ENCODE measurements at regions not wholly inside any gene's neighbourhood (a gene's known extent, or its start where the extent isn't known, plus 50 kb on each side); places are given as distances from the start of the nearest gene placed in this dataset.

DNA sequence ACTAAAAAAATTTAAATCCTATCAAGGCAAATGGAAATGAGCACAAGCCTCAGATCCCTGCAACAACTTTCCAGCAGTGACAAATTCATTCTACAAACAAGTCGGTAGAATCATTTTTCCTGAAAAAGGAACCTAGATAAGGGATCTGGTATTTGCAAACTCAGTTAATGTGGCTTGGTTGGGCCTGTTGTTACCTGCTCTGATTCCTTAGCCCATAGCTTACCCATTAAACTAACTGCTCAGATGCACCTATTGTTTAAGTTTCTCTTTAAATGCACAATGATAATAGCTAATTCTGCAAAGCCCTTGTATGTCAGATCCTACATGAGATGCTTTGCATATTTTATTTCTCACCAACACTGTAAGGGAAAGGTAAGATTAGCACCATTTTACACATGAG, 377.4 kb upstream of the RGMA start:
- Histone ChIP-seq H3K9me3 (ENCODE audit: low read length) (no peaks in the 10 kb centered on the region), H3K4me1 (ENCODE audit: insufficient read depth, low read length) (no peaks in the 10 kb centered on the region), H3K9ac (ENCODE audit: low read length) (no peak overlapping the region), H3K27ac (ENCODE audit: low read depth, low read length) (no peak overlapping the region), H3K36me3 (ENCODE audit: insufficient read depth, low read length) (no peaks in the 10 kb centered on the region), H3K4me3 (ENCODE audit: low read depth in 1 of 2, low read length in 2 of 2) (no peak overlapping the region), H3K27me3 (ENCODE audit: control insufficient read depth in 1 of 2, insufficient read depth in 2 of 2, low read length in 2 of 2) (no peaks in the 10 kb centered on the region)

DNA sequence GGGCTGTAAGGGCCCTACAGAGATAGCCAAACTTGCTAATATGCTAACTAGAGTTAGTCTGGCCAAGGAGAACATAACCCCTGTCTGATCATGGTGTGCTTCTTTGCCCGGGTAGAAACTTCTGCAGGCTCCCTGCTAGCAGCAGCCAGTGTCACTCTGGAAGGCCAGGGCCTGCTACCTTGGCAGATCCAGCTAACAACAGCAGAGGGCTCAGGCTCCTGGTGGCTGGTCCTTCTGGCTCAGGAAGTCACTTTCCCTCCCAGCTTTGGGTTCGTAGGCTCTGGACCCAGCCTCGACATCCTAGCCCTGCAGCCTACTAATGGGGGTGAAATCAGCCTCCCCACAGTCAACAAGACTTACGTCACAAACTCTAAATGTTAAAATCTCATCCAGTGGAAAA, 373.7 kb upstream of the RGMA start:
- Histone ChIP-seq H3K9ac (ENCODE audit: low read length) (no peak overlapping the region), H3K27me3 (ENCODE audit: control insufficient read depth in 1 of 2, insufficient read depth in 2 of 2, low read length in 2 of 2) (no peaks in the 10 kb centered on the region), H3K4me1 (ENCODE audit: insufficient read depth, low read length) (no peaks in the 10 kb centered on the region), H3K9me3 (ENCODE audit: low read length) (no peaks in the 10 kb centered on the region), H3K27ac (ENCODE audit: low read depth, low read length) (no peak overlapping the region), H3K4me3 (ENCODE audit: low read depth in 1 of 2, low read length in 2 of 2) (no peak overlapping the region), H3K36me3 (ENCODE audit: insufficient read depth, low read length) (no peaks in the 10 kb centered on the region)

DNA sequence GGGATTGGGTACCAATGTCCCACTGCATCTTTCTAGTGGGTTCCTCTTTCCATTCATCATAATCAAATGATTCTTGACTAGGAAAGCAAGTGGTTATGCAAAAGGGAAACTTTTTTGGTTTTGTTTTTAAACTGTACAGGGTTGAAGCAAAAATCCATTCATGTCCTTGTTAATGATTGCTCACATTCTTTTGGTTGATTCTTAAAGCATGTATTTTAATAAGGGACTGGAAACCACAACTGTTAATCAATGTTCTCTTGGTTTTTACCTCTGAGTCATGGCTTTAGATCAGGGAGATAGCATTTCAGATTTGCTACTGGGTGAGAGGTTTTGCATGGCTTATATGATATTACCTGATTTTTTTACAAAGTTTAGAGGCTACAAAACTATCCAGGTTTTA, 371.7 kb upstream of the RGMA start:
- Histone ChIP-seq H3K4me1 (ENCODE audit: insufficient read depth, low read length) (no peaks in the 10 kb centered on the region), H3K36me3 (ENCODE audit: insufficient read depth, low read length) (no peaks in the 10 kb centered on the region), H3K4me3 (ENCODE audit: low read depth in 1 of 2, low read length in 2 of 2) (no peak overlapping the region), H3K9ac (ENCODE audit: low read length) (no peak overlapping the region), H3K27me3 (ENCODE audit: control insufficient read depth in 1 of 2, insufficient read depth in 2 of 2, low read length in 2 of 2) (no peaks in the 10 kb centered on the region), H3K9me3 (ENCODE audit: low read length) (no peaks in the 10 kb centered on the region), H3K27ac (ENCODE audit: low read depth, low read length) (no peak overlapping the region)

DNA sequence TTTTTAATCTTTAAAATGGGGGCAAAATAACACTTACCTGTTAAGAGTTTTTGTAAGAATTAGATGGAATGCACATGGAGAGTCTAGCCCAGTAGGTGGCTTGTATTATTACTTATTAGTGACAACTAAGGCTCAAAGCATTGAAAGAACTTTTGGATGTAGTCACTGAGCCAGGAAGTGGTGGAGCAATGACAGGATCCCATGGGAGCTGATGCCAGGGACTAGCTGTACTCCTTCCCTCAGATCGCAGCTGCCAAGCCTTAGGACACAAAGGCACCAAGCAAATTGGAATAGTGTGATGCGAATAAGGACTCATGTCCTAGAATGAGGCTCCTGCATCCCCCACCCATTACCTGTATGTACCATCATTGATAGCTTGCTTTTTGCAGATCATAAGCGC, 370.4 kb upstream of the RGMA start:
- no peak overlapping the region for H3K9ac ChIP-seq (ENCODE audit: low read length)
- H3K27me3 ChIP-seq (ENCODE audit: control insufficient read depth in 1 of 2, insufficient read depth in 2 of 2, low read length in 2 of 2): no peaks in the 10 kb centered on the region
- H3K9me3 ChIP-seq (ENCODE audit: low read length): no peaks in the 10 kb centered on the region
- no peaks in the 10 kb centered on the region for H3K4me1 ChIP-seq (ENCODE audit: insufficient read depth, low read length)
- H3K27ac ChIP-seq (ENCODE audit: low read depth, low read length): no peak overlapping the region
- H3K36me3 ChIP-seq (ENCODE audit: insufficient read depth, low read length): no peaks in the 10 kb centered on the region
- no peak overlapping the region for H3K4me3 ChIP-seq (ENCODE audit: low read depth in 1 of 2, low read length in 2 of 2)

DNA sequence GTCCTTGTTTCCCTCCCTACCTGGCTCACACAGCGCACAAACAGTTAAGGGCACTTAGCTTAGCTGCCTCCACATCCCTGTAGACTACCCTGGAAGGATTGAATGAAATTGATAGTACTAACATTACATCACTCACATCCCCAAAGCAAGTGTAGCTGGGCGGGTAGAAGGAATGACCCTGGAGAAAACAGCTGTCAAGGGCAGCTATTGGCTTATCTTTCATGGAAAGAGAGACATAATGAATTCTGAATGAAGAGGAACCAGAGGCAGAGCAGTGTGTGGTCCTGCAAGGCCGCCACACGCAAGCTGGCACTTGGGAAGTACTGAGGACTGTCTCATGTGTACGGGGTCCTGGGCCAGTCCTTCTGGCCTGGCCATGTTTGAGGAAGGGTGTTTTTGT, 369.6 kb upstream of the RGMA start:
- Histone ChIP-seq H3K27ac (ENCODE audit: low read depth, low read length) (no peak overlapping the region), H3K9ac (ENCODE audit: low read length) (no peak overlapping the region), H3K4me1 (ENCODE audit: insufficient read depth, low read length) (no peaks in the 10 kb centered on the region), H3K27me3 (ENCODE audit: control insufficient read depth in 1 of 2, insufficient read depth in 2 of 2, low read length in 2 of 2) (no peaks in the 10 kb centered on the region), H3K36me3 (ENCODE audit: insufficient read depth, low read length) (no peaks in the 10 kb centered on the region), H3K4me3 (ENCODE audit: low read depth in 1 of 2, low read length in 2 of 2) (no peak overlapping the region), H3K9me3 (ENCODE audit: low read length) (no peaks in the 10 kb centered on the region)

DNA sequence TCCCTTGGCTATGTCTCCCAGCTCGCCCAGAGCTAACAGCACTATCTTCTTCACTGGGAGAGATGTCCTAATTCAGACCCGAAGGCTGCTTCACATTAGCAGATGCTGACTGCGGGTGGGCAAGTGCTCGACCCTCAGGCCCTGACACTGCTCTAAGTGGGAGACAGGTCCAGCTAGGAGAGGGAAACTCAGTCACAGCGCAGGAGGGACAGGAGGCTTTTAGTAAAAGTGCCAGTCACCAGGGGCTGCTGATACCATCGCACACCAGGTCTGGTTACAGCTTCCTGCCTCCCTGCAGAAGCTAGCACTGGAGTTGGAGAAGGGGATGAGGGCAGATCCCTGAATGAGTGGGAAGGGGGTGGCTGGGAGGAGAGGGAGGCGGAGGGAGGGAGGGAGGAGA, 365.8 kb upstream of the RGMA start:
- H3K4me3 ChIP-seq (ENCODE audit: low read depth in 1 of 2, low read length in 2 of 2): no peak overlapping the region
- no peak overlapping the region for H3K27ac ChIP-seq (ENCODE audit: low read depth, low read length)
- H3K36me3 ChIP-seq (ENCODE audit: insufficient read depth, low read length): no peaks in the 10 kb centered on the region
- no peaks in the 10 kb centered on the region for H3K27me3 ChIP-seq (ENCODE audit: control insufficient read depth in 1 of 2, insufficient read depth in 2 of 2, low read length in 2 of 2)
- no peak overlapping the region for H3K9ac ChIP-seq (ENCODE audit: low read length)
- no peaks in the 10 kb centered on the region for H3K9me3 ChIP-seq (ENCODE audit: low read length)
- no peaks in the 10 kb centered on the region for H3K4me1 ChIP-seq (ENCODE audit: insufficient read depth, low read length)

DNA sequence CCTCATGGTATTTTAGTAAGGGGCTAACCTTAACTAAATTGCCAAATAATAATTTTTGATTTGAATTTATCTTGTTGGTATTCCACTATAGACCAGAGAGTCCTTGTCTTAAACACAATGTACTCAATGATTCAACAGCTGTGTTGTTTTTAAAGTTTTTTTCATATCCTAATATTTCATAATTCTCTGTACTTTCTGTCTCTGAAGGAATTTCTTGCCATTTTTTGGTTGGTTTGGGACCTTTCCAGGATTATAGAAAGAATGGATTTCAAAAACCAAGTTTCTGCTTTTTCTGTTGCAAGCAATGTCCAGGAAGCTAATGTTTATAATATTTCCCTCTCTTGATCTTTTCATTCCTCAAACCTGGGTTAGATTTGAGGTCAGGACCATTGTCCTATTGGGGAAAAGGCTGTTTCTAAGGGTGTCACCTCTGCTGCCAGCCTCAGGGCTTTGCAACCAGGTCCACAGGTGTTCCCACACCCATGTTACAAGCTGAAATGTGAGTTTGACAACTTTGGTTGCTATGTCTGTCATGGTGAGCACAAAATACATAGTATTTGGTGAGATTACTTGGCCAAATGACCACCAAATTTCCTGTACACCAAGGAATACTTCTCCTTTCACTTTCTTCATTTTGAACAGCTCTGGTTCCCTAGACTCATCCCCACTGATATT, 363.7 kb upstream of the RGMA start:
- Histone ChIP-seq H3K9me3 (ENCODE audit: low read length) (no peaks in the 10 kb centered on the region), H3K27ac (ENCODE audit: low read depth, low read length) (no peak overlapping the region), H3K4me3 (ENCODE audit: low read depth in 1 of 2, low read length in 2 of 2) (no peak overlapping the region), H3K9ac (ENCODE audit: low read length) (no peak overlapping the region), H3K27me3 (ENCODE audit: control insufficient read depth in 1 of 2, insufficient read depth in 2 of 2, low read length in 2 of 2) (no peaks in the 10 kb centered on the region), H3K4me1 (ENCODE audit: insufficient read depth, low read length) (no peaks in the 10 kb centered on the region), H3K36me3 (ENCODE audit: insufficient read depth, low read length) (no peaks in the 10 kb centered on the region)

DNA sequence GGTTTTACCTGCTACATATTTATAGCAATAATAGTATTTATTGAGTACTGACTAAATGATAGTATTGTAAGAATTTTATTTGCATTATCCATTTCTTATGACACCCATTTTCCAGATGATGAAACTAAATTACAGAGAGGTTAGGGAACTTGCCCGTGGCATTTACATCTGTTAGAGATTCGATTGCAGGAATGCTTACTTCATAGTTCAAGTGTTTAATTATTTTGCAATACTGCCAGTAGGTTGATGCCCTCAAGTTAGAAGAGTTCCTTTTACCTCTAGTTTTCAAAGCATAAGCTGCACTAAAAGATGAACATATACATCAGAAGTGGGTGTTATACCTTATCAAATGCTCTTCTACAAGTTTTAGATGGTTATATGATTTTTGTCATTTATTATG, 362.8 kb upstream of the RGMA start:
- no peak overlapping the region for H3K9ac ChIP-seq (ENCODE audit: low read length)
- no peak overlapping the region for H3K4me3 ChIP-seq (ENCODE audit: low read depth in 1 of 2, low read length in 2 of 2)
- no peaks in the 10 kb centered on the region for H3K36me3 ChIP-seq (ENCODE audit: insufficient read depth, low read length)
- H3K27ac ChIP-seq (ENCODE audit: low read depth, low read length): no peak overlapping the region
- no peaks in the 10 kb centered on the region for H3K27me3 ChIP-seq (ENCODE audit: control insufficient read depth in 1 of 2, insufficient read depth in 2 of 2, low read length in 2 of 2)
- H3K4me1 ChIP-seq (ENCODE audit: insufficient read depth, low read length): no peaks in the 10 kb centered on the region
- H3K9me3 ChIP-seq (ENCODE audit: low read length): no peaks in the 10 kb centered on the region

DNA sequence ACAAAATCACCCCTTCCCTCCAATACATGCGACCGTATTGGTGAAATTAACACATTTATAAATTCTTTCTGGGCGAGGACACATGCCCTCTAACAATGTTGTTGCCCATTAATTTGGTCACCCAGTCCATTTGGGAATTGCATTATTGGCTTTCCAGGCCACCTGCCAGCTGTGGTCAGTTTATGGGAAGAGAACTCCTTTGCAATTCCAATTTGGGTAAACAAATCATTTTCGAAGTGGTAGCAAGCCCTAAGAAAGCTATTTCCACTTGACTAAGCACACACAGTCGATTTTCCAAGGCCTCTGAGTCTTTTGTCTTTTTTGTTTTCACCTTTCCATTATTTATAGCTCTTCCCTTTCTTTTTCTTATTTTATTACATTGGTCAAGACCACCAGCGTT, 362.3 kb upstream of the RGMA start:
- Histone ChIP-seq H3K9me3 (ENCODE audit: low read length) (no peaks in the 10 kb centered on the region), H3K36me3 (ENCODE audit: insufficient read depth, low read length) (no peaks in the 10 kb centered on the region), H3K27ac (ENCODE audit: low read depth, low read length) (no peak overlapping the region), H3K4me1 (ENCODE audit: insufficient read depth, low read length) (no peaks in the 10 kb centered on the region), H3K4me3 (ENCODE audit: low read depth in 1 of 2, low read length in 2 of 2) (no peak overlapping the region), H3K9ac (ENCODE audit: low read length) (no peak overlapping the region), H3K27me3 (ENCODE audit: control insufficient read depth in 1 of 2, insufficient read depth in 2 of 2, low read length in 2 of 2) (no peaks in the 10 kb centered on the region)

DNA sequence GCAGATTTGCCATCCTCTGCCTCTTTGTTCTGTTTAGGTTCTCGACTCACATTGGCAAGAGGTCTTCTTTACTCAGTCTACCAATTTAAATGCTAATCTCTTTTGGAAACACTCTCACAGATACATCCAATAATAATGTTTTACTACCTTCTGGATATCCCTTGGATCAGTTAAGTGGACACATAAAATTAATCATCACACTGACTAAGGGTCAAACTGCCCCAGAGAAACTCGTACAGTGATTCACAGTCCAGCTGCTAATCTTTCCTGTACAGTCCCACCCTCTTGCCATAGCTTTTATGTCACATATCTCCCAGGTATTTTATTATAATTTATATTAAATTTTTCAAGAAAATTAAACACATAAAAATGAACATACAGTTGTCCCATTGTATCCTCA, 360.8 kb upstream of the RGMA start:
- Histone ChIP-seq H3K9me3 (ENCODE audit: low read length) (no peaks in the 10 kb centered on the region), H3K9ac (ENCODE audit: low read length) (no peak overlapping the region), H3K27me3 (ENCODE audit: control insufficient read depth in 1 of 2, insufficient read depth in 2 of 2, low read length in 2 of 2) (no peaks in the 10 kb centered on the region), H3K27ac (ENCODE audit: low read depth, low read length) (no peak overlapping the region), H3K4me1 (ENCODE audit: insufficient read depth, low read length) (no peaks in the 10 kb centered on the region), H3K4me3 (ENCODE audit: low read depth in 1 of 2, low read length in 2 of 2) (no peak overlapping the region), H3K36me3 (ENCODE audit: insufficient read depth, low read length) (no peaks in the 10 kb centered on the region)

DNA sequence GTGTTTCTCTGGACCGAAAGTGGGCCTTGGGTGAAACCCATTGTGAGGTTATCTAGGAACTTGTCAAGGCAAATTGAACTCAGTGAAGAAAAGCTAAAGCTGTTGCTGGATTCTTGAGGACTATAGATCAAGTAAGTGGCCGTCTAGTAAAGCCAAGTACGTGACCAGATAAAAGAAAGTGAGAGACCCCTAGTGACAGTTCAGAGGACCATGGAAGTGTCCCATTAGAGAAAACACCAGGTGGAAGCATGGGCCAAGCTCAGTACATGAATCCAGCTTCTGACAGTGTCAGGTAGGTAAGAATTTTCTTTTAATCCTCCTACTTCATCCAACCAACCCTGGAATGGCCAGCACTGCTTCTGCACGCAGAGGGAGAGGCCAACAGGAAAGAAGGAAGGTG, 349.3 kb upstream of the RGMA start:
- no peak overlapping the region for H3K4me3 ChIP-seq (ENCODE audit: low read depth in 1 of 2, low read length in 2 of 2)
- H3K36me3 ChIP-seq (ENCODE audit: insufficient read depth, low read length): no peaks in the 10 kb centered on the region
- no peak overlapping the region for H3K27ac ChIP-seq (ENCODE audit: low read depth, low read length)
- H3K27me3 ChIP-seq (ENCODE audit: control insufficient read depth in 1 of 2, insufficient read depth in 2 of 2, low read length in 2 of 2): no peaks in the 10 kb centered on the region
- H3K4me1 ChIP-seq (ENCODE audit: insufficient read depth, low read length): no peaks in the 10 kb centered on the region
- H3K9ac ChIP-seq (ENCODE audit: low read length): no peak overlapping the region
- H3K9me3 ChIP-seq (ENCODE audit: low read length): no peaks in the 10 kb centered on the region

DNA sequence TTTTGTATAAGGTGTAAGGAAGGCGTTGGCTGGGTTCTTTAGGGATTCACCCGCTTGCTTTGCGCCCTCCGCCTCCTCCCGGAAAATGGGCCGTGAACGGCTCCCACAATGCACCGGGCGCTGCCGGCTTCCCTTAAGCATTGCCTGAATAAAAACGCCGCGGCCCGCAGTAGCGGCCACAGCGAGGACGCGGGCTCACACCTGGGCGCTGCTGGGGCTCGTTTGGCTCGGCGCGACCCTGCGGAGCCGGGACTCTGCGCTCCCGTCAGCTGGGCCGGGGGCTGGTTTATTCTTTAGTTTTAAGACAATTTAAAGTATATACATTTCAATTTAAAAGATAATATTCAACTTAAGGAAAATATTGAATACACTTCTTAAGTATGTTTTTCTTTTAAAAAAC, 343.5 kb upstream of the RGMA start:
- Histone ChIP-seq H3K9me3 (ENCODE audit: low read length) (no peaks in the 10 kb centered on the region), H3K9ac (ENCODE audit: low read length) (no peak overlapping the region), H3K36me3 (ENCODE audit: insufficient read depth, low read length) (no peaks in the 10 kb centered on the region), H3K4me3 (ENCODE audit: low read depth in 1 of 2, low read length in 2 of 2) (no peak overlapping the region), H3K4me1 (ENCODE audit: insufficient read depth, low read length) (peaks cover 5% of the 10 kb centered on the region), H3K27ac (ENCODE audit: low read depth, low read length) (no peak overlapping the region), H3K27me3 (ENCODE audit: control insufficient read depth in 1 of 2, insufficient read depth in 2 of 2, low read length in 2 of 2) (no peaks in the 10 kb centered on the region)

All from muscle layer of colon (tissue), 2 donors.